Suppressor macrophage (primary cell): ENCODE measurements at regions not wholly inside any gene's neighbourhood (a gene's known extent, or its start where the extent isn't known, plus 50 kb on each side); places are given as distances from the start of the nearest gene placed in this dataset.
"Not testable (repeated sequence)": the region's sequence is repeated elsewhere in the genome, so short reads cannot be mapped to it uniquely, and the experiment has no call there.

Source experiments
- DNase-seq, 4 experiments: peaks; one replicate each; pipeline ENCODE4 v3.0.0-alpha.2; 2020 to 2022

DNA sequence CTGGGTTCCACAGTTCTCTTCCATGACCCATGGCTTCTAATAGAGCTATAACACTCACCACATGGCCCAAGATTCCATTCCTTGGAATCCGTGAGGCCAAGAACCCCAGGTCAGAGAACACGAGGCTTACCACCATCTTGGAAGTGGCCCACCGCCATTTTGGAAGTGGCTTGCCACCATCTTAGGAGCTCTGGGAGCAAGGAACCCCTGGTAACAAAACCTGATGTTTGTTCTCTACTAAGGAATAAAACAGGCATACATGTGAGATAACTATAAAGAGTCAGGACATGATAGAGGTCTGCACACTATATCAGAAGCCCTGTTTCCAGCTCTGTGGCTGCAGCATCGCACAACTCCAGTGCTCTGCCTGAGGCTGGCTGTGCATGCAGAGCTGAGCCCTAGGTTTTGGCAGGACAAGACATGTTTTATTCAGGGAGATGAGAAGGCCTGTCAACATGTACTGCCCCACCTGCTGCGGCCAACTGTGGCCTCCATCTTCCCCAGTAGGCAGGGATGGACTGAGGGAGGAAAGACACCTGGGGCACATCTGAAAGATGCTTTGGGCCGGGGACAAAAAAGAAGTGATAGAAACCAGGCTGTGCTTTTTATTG lies 344.9 kb downstream of the DAD1 start:
- DNase-seq = no peak

DNA sequence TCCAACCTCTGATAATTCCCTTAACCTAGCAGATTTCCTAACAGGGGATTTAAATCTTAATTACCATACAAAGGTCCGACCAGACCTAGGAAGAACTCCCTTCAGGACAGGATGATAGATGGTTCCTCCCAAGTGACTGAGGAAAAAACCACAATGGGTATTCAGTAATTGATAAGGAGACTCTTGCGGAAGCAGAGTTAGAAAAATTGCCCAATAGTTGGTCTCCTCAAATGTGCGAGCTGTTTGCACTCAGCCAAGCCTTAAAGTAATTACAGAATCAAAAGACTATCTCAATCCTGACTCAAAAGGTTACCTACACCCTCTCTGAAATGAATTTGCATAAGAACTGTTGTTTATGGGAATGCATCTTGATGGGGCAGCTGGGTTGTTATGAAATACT lies 350.7 kb downstream of the DAD1 start:
- DNase-seq = not testable (repeated sequence)

DNA sequence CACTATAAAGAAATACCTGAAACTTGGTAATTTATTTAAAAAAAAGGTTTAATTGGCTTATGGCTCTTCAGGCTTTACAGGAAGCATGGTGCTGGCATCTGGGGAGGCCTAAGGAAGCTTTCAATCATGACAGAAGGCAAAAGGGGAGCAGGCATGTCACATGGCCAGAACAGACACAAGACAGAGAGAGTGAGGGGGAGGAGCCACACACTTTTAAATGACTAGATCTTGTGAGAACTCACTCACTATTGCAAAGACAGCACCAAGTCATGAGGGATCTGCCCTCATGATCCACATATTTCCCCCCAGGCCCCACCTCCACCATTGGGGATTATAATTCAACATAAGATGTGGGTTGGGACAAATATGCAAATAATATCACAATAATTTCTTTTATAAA lies 355.6 kb downstream of the DAD1 start:
- peak; percentile 57 to 77 (median 69) for DNase-seq

DNA sequence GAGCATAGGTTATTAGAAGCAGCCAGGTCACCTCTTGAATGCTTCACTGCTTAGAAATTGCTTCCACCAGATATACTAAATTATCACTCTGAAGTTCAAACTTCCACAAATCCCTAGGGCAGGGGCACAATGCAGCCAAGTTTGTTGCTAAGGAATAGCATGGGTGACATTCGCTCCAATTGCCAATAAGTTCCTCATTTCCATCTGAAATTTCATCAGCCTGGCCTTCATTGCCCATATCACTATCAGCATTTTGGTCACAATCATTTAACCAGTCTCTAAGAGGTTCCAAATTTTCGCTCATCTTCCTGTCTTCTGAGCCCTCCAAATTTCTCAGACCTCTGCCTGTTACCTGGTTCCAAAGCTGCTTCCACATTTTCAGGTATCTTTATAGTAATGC lies 356.1 kb downstream of the DAD1 start:
- DNase-seq = peak; percentile 38 to 65 (median 52)

DNA sequence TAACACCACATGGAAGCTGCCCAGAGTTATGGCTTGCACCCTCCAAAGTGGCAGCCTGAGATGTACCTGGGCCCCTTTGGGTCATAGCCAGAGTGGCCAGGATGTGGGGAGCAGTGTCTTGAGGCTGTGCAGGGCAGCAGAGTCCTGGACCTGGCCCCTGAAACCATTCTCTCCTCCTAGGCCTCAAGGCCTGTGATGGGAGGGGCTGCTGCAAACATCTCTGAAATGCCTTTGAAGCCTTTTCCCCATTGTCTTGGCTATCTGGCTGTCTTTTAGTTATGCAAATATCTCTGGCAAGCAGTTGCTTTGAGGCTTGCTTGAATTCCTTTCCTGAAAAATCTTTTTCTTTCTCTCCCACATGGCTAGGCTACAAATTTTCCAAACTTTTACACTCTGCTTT lies 356.5 kb downstream of the DAD1 start:
- no peak for DNase-seq

DNA sequence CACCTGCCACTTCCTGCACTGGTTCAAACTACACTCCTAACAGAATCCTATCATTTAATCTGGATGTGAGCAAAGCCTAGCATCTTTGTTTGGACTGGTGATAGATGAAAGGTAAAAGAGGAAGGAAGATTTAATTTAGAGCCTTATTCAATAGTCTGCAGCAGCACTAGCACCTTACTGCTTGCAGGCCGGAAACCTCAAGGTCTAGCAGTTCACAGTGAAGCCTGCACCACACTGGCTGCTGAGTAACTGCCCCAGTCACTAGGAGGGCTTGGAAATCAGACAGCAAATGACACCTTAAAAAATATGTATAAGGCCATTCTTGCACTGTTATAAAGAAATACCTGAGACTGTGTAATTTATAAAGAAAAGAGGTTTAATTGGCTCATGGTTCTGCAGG lies 358.0 kb downstream of the DAD1 start:
- DNase-seq = no peak

DNA sequence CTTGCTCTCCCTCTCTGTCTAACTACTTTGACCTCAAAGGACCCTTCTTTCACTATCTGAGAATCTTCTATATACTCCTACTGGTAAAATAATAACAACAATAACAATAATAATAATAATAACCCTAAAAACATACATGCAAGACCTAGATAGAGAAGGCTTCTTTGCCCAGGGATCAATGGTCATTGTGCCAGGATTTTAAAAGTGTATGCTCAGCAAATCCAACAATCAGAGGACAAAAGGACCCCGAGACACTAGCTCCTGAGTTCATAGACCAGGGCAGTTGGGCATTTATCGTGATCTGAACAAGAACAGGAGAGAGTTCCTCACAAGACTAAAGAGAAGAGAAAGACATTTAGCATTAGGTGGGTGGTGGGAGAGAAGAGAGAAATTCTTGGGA lies 358.5 kb downstream of the DAD1 start:
- no peak for DNase-seq

DNA sequence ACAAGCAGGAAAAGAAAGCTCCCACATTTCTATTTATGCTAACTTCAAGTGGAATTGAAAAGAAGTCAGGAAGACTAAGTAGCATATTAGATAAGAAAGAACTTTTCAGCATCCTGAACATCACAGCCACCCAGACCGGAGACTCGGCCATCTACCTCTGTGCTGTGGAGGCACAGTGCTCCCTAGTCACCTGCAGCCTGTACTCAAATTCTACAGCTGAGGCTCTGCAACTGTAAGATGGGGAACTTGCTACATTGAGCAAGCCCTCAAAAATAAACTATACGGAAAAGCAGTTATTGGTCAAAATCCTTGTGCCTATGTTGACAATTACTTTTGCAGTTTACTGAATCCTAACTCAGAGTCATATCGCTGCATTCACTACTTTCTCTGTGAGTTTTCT lies 361.9 kb downstream of the DAD1 start:
- peak in 2 of 4 experiments; percentile 27 to 28 for DNase-seq

DNA sequence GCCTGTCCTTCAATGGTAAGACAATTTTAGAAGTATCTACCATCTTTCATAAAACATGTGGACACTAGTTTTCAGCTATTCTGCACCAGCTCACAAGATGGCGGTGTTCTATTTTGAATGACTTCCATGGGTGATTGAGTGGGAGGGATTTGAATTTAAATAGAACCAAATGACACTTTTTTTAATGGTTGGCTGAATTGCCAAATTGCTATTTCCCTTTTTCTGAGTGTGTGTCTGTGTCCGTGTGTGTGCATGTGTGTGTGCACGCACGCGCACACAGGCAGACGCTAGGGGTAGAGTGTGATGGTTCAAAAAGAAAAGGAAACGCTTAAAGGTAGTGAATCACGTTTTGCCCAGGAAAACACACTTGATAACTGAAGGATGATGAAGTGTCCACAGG lies 362.6 kb downstream of the DAD1 start:
- peak; percentile 56 to 85 (median 71) for DNase-seq

DNA sequence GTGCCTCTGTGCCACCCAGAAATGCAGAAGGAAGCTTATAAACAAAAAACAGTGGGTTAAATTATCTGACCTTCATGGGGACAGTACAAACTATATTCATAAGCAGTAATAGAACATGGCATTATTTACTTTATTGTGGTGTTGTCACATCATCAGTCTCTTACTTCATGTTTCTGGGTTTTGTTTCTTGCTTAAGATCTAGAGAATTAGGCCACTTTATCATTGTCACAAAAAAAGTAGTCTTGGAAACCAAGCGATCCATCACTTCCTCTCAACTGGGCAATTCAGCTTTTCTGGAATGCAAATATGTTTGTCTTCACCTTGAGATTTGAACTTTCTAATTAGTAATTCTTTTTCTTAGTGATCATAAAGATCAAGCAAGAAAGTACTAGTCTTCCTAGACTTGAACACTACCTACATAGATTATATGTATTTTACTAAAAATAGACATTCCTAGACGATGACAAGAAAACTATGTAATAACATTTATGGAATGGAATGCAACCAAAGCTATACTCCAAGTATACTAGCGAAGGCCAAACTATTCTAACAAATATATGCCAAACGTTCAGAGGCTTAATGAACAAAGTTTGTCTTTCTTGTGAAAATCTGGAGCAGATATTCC lies 363.4 kb downstream of the DAD1 start:
- peak in 1 of 4 experiments; percentile 37 for DNase-seq

DNA sequence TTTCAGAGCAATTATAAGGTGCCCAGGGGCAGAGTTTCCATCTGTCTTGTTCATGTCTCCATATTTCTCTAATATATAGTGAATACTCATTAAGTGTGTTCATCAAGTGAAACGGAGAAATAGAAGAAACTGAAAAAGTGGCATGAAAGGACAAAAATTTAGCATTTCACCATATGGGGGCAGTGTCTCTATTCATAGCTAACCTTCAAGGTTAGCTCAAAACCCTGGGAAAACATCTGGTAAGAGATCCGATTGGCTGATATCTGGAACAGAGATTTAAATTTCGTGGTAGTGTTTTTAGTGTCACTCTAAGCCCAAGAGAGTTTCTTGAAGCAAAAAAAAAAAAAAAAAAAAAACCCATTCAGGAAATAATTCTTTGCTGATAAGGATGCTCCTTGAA lies 367.5 kb downstream of the DAD1 start:
- peak; percentile 8 to 45 (median 13) for DNase-seq

DNA sequence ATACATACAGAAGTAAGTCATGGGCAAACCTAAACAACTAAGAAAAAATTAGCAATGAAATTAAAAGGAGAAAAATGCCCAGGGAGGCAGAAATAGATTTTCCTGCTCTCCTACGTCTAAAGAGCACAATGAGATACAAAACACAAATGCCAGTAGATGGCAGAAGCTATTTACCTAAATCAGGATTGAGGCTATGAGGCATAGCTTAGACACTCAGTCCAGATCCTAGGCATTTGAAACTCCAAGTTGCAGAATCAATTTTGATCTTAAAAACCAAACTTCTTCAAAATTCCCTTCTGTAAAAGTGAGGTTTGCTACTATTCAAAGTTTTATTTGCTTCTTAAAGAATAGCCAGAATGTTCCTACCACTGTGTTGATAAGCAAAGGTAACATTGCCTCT lies 368.6 kb downstream of the DAD1 start:
- DNase-seq = no peak

DNA sequence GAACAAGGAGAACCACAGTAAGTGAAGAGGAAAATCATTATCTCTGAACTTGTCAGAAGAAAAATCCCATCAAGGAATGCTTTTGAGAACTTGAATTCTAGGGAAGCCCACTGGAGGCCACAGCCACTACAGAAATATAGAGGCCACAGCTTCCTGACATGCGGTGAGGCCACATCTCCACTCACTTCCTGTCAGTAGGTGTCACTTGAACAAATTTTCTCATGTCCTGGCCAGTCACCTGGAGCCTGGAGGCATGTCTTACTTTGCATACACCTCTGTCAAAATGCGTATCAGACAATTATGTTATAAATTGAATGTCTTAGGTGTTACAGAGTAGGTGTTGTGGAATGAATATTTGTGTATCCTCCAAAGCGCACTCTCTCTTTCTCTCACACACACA lies 370.3 kb downstream of the DAD1 start:
- no peak for DNase-seq

DNA sequence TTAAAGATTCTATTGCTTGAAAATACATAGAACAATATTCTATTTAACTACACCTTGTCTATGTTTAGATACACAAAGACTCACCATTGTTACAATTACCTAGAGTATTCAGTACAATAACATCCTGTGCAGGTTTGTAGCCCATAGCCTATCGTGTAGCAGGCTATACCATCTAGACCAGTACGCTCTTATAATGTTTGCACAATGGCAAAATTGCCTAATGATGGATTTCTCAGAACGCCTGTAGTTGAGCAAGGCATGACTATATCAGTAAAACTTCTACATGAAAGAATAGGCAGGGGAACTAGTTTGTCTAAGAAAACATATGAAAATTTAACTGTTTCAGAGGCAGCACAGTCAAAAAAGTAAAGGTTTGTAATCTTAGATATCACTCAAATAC lies 375.9 kb downstream of the DAD1 start:
- peak; percentile 46 to 77 (median 64) for DNase-seq

DNA sequence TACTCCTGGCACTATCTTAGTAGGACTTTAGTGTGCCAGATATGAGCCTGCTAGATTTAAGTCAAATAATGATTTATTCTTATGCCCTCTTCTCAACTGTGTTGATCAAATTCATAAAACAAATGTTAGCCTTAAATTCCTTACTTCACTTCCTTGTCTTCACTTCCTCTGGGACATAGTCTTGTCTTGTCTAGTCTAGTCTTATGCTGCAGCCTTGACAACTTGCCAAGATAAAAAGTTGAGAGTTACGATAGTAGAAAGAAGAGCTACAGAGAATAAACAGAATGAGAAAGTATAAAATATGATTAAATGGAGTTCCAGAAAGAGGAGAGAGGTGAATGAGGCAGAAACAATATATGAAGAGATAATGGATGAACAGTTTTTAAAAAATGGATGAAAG lies 378.1 kb downstream of the DAD1 start:
- DNase-seq = peak in 2 of 4 experiments; percentile 14 to 31

DNA sequence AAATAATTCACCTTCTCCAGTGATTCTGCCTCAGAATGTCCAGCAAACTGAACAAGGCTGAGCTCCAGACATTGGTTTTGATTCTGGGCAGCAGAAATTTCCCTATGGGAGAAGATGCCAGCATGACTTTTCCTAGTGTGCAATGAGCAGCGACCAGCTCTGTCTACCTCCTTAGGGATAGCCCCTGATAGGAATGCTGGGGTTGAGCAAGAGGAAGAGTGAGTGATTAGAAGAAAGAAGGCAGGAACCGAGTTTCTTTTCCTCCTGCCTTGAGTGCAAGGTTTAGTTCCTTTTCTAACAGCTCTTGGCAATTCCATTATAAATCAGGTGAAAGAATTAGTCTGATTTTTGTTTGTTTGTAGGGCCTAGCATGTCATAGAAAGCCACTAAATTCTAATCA lies 379.0 kb downstream of the DAD1 start:
- no peak for DNase-seq

DNA sequence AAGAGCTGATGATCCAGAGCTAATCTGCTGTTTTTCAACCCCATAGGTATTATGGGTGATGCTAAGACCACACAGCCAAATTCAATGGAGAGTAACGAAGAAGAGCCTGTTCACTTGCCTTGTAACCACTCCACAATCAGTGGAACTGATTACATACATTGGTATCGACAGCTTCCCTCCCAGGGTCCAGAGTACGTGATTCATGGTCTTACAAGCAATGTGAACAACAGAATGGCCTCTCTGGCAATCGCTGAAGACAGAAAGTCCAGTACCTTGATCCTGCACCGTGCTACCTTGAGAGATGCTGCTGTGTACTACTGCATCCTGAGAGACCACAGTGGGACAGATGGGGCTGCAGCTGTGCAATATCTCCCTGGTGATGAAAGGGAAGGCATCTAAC lies 386.0 kb downstream of the DAD1 start:
- DNase-seq = no peak

DNA sequence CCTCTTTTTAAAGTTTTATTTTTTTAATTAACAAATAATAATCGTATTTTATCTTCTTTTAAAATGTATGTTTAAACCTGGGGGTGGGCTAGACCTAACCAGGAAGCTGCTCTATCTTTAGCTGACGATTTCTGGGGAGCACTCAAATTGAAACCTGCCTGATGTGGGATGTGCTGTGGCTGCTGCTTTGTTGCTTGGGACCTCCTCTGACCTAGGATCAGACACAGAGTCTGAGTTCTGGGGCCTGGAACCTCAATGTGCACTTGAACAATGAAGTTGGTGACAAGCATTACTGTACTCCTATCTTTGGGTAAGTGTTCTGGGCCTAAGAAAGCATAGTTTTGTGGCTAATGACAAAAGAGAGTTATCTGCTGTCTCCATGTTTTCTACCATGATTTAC lies 386.7 kb downstream of the DAD1 start:
- DNase-seq = no peak

DNA sequence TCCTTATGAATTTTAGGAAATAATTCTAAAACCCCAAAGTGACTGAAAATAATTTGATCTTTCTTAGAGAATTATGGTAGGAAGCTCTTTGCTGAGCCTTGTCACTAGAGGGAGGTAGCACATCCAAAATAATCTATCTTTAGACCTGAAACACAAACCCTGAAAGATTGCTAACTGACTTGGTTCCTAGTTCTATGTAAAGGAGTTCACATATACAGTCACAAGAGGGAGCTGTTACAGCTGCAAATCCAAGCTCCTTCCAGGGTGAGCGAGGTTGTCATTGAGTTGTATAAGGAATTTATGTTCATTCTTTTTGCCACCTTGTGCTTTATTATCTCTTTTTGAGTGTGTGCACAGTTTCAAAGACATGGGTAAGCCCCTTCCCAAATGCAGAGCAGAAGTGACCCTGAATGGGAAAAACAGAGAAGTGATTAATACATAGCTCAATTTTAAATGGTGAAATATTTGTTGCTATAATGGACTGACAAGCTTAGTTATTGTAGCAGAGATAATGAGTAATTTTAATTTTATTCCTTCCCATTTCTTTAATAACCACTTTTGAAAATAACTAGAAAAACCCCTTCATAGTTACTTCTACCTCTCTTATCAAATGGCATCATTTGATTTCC lies 387.9 kb downstream of the DAD1 start:
- peak; percentile 27 to 76 (median 52) for DNase-seq

DNA sequence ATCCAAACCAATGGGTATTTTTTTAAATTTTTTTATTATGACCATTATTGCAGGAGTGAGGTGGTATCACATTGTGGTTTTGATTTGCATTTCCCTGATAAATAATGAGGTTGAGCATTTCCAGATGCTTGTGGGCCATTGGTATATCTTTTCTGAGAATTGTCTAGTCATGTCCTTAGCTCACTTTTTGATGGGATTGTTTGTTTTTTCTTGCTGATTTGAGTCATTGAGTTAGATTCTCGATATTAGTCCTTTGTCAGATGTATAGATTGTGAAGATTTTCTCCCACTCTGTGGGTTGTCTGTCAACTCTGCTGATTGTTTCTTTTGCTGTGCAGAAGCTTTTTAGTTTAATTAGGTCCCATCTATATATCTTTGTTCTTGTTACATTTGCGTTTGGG lies 388.9 kb downstream of the DAD1 start:
- not testable (repeated sequence) for DNase-seq

DNA sequence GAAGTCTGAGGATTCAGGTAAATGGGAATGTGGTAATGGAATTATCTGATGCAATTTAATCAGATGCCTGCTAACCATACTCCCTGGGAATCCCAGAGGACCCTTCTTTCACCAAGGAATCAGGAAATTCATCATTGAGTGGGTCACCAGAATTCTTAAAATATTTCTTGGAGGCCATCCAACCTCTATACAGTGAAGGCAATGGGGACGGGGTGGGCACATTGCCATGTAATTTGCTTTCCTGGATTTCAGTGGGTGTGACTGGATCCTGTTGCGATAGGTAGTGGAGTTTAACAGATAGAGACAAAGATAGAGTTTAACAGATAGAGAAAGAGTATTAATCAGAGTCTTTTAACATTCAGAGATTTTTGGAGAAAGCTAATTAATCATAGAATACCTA lies 394.4 kb downstream of the DAD1 start:
- no peak for DNase-seq

DNA sequence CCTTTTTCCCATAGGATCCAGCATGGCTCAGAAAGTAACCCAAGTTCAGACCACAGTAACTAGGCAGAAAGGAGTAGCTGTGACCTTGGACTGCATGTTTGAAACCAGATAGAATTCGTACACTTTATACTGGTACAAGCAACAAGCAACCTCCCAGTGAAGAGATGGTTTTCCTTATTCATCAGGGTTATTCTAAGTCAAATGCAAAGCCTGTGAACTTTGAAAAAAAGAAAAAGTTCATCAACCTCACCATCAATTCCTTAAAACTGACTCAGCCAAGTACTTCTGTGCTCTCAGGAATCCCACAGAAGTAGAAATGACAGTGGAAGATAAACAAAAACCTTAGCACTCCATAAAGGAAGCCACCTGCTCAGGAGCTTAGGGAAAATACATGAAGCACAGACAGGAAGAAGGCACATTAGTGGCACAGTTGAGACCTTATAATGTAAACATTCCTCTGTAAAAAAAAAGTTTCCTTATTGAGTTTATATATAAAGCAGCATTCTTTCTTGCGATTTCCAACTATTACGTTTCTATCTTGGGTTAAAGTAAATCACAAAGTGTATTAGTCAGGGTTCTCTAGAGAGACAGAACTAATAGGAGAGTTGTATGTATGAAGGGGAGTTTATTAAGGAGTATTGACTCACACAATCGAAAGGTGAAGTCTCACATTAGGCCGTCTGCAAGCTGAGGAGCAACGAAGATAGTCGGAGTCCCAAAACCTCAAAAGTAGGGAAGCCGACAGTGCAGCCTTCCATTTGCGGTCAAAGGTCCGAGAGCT lies 398.4 kb downstream of the DAD1 start:
- no peak for DNase-seq

DNA sequence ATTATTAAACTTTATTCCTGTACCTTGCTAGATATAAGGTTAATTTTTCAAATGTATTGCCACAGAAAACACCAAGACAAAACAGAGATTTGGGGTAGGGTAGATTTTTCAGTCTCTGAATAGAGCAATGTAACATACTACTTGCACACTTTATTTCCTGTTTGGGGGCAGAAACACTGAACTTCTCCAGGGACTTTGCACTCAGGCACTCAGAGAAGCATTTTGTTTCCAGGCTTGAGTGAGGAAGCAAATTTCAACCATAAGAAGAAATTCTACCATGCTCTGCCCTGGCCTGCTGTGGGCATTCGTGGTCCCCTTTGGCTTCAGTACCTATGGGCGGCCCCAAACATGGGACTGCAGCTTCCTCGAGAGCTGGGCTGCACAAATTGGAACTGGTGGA lies 399.1 kb downstream of the DAD1 start:
- DNase-seq = no peak

DNA sequence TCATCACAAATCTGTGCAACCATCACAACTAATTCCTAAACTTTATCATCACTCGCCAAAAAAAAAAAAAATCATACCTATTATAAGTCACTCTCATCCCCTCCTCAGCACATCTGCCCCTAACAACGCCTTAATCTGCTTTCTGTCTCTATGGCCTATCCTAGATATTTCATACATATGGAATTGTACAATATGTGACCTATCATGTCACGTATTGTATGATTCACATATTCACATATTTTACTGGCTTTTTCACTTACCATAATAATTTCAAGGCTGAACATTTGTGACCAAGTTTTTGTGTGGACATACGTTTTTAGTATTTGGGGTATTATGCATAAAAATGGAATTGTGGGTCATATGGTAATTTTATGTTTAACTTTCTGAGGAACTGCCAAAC lies 400.7 kb downstream of the DAD1 start:
- DNase-seq = no peak
